ENCODE measurements at regions not wholly inside any gene's neighbourhood (a gene's known extent, or its start where the extent isn't known, plus 50 kb on each side); places are given as distances from the start of the nearest gene placed in this dataset.

DNA sequence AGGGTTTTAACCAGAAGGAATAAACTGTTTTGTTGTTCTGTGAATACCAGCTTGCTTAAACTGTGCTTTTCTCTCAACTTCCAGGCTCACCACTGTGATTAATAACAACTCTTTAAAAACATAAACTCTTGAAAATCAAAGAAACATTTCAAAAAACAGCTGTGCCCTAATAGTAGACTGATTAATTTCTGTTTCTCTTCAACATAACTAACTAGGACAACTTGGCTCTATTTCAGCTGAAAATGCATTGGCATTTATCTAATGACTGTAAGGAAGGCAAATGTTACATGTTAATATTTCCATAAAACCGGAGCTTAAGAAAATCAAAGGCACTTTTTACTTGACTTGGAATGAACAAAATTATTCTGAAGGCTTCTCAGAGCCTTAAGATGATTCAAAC is 656.1 kb upstream of the NEGR1 start (continued):
- TF ChIP-seq, protein P1, sequence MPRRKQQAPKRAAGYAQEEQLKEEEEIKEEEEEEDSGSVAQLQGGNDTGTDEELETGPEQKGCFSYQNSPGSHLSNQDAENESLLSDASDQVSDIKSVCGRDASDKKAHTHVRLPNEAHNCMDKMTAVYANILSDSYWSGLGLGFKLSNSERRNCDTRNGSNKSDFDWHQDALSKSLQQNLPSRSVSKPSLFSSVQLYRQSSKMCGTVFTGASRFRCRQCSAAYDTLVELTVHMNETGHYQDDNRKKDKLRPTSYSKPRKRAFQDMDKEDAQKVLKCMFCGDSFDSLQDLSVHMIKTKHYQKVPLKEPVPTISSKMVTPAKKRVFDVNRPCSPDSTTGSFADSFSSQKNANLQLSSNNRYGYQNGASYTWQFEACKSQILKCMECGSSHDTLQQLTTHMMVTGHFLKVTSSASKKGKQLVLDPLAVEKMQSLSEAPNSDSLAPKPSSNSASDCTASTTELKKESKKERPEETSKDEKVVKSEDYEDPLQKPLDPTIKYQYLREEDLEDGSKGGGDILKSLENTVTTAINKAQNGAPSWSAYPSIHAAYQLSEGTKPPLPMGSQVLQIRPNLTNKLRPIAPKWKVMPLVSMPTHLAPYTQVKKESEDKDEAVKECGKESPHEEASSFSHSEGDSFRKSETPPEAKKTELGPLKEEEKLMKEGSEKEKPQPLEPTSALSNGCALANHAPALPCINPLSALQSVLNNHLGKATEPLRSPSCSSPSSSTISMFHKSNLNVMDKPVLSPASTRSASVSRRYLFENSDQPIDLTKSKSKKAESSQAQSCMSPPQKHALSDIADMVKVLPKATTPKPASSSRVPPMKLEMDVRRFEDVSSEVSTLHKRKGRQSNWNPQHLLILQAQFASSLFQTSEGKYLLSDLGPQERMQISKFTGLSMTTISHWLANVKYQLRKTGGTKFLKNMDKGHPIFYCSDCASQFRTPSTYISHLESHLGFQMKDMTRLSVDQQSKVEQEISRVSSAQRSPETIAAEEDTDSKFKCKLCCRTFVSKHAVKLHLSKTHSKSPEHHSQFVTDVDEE (CRISPR knock-in tag; IDR thresholded peaks at IDR 0.05) = peak; percentile 75; the same call in 1 of the 2 replicates
- TF ChIP-seq TOX (CRISPR knock-in tag; IDR thresholded peaks at IDR 0.05; ENCODE audit: borderline replicate concordance) (peak; percentile 85; the same call in 1 of the 2 replicates), CSDC2 (CRISPR knock-in tag; IDR thresholded peaks at IDR 0.05) (no peak), GLIS3 (CRISPR knock-in tag; IDR thresholded peaks at IDR 0.05) (no peak), ZNF565 (CRISPR knock-in tag; conservative IDR thresholded peaks at IDR 0.05; ENCODE audit: low read depth) (no peak), ARNTL (CRISPR knock-in tag; IDR thresholded peaks at IDR 0.05; ENCODE audit: borderline replicate concordance, low read depth) (no peak), TCF4 (CRISPR knock-in tag; IDR thresholded peaks at IDR 0.05; ENCODE audit: borderline replicate concordance) (peak; percentile 78)
- TF ChIP-seq, protein P2, sequence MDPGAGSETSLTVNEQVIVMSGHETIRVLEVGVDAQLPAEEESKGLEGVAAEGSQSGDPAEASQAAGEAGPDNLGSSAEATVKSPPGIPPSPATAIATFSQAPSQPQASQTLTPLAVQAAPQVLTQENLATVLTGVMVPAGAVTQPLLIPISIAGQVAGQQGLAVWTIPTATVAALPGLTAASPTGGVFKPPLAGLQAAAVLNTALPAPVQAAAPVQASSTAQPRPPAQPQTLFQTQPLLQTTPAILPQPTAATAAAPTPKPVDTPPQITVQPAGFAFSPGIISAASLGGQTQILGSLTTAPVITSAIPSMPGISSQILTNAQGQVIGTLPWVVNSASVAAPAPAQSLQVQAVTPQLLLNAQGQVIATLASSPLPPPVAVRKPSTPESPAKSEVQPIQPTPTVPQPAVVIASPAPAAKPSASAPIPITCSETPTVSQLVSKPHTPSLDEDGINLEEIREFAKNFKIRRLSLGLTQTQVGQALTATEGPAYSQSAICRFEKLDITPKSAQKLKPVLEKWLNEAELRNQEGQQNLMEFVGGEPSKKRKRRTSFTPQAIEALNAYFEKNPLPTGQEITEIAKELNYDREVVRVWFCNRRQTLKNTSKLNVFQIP (CRISPR knock-in tag; IDR thresholded peaks at IDR 0.05; ENCODE audit: borderline replicate concordance, low read depth) = no peak

DNA sequence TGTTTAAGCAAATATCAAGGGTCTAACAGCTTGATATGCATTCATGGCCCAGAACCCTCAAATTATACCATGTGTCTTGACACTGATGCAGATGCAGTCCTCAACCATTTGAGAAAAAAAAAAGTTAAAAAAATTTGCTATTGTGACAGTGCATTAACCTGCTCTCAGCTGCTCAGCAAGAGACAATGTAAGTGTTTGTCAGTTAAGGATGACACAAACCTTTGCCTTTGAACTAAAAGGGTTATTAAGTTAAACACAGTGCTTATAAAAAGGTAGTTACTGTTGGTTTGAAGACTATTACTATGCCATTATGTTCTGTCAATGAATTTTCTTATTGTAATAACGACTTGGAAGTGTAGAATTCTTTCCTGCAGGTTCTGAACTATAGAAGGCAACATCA is 655.6 kb upstream of the NEGR1 start:
- TF ChIP-seq, protein P3, sequence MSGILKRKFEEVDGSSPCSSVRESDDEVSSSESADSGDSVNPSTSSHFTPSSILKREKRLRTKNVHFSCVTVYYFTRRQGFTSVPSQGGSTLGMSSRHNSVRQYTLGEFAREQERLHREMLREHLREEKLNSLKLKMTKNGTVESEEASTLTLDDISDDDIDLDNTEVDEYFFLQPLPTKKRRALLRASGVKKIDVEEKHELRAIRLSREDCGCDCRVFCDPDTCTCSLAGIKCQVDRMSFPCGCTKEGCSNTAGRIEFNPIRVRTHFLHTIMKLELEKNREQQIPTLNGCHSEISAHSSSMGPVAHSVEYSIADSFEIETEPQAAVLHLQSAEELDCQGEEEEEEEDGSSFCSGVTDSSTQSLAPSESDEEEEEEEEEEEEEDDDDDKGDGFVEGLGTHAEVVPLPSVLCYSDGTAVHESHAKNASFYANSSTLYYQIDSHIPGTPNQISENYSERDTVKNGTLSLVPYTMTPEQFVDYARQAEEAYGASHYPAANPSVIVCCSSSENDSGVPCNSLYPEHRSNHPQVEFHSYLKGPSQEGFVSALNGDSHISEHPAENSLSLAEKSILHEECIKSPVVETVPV (CRISPR knock-in tag; IDR thresholded peaks at IDR 0.05) = no peak
- TF ChIP-seq, protein P2 (CRISPR knock-in tag; IDR thresholded peaks at IDR 0.05; ENCODE audit: borderline replicate concordance, low read depth) = no peak
- TF ChIP-seq, protein P1 (CRISPR knock-in tag; IDR thresholded peaks at IDR 0.05) = no peak
- no peak for TF ChIP-seq ZFP30 (CRISPR knock-in tag; IDR thresholded peaks at IDR 0.05)
- TF ChIP-seq BACH2 (CRISPR knock-in tag; IDR thresholded peaks at IDR 0.05; ENCODE audit: borderline replicate concordance) = no peak
- no peak for TF ChIP-seq ZNF565 (CRISPR knock-in tag; conservative IDR thresholded peaks at IDR 0.05; ENCODE audit: low read depth)
- TF ChIP-seq ESRRG (CRISPR knock-in tag; IDR thresholded peaks at IDR 0.05) = no peak
- ATAC-seq = peak; percentile 46; the same call in 2 of the 3 replicates

DNA sequence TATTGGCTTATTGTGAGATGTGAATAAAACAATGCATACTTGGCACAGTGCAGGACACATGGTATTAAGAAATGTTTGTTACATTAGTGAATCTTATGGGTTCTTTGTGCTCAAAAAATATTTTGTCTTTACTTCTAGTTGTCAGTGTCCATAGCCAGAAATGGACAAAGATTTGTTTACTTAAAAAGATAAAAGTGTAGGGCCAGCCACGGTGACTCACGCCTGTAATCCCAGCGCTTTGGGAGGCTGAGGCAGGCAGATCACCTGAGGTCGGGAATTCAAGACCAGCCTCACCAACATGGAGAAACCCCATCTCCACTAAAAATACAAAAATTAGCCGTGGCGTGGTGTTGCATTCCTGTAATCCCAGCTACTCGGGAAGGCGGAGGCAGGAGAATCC is 654.6 kb upstream of the NEGR1 start:
- TF ChIP-seq ESRRG (CRISPR knock-in tag; IDR thresholded peaks at IDR 0.05) (no peak), ZNF565 (CRISPR knock-in tag; conservative IDR thresholded peaks at IDR 0.05; ENCODE audit: low read depth) (no peak), OSR1 (CRISPR knock-in tag; IDR thresholded peaks at IDR 0.05) (no peak), ISL1 (CRISPR knock-in tag; IDR thresholded peaks at IDR 0.05) (no peak)
- no peak for ATAC-seq

DNA sequence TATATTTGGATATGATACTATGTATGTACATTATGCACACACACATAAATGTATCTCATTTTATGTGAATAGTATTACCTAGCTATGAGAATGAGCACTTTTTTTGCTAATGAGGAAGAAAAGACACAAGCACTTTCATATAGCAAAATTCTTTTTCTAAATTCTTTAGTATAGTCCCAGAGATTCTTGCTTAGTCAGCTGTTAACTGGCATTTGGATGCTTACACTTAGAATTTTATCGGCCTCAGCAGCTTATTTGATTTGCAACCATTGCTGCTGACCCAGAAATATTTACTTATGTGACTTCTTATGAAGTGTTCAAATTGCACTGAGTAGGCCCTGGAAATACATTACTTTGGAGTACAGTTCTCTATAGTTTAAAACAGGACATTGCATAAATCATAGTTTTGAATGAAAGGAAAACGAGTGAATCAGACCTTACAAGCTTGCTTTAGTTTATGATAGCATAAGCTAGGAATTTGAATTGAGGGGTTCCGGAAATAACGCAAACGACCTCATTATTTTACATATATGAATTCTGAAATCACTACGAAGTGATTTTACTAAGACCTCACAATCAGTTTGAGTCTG is 653.9 kb upstream of the NEGR1 start:
- peak; percentile 37; the same call in 2 of the 3 replicates for ATAC-seq

More for the DNA sequence above, 653.9 kb upstream of the NEGR1 start:
- TF ChIP-seq, protein P1 (CRISPR knock-in tag; IDR thresholded peaks at IDR 0.05) = no peak
- no peak for TF ChIP-seq TCF4 (CRISPR knock-in tag; IDR thresholded peaks at IDR 0.05; ENCODE audit: borderline replicate concordance)
- no peak for TF ChIP-seq PPARA (CRISPR knock-in tag; IDR thresholded peaks at IDR 0.05; ENCODE audit: borderline replicate concordance)
- TF ChIP-seq TOX (CRISPR knock-in tag; IDR thresholded peaks at IDR 0.05; ENCODE audit: borderline replicate concordance) = no peak
- TF ChIP-seq GLIS3 (CRISPR knock-in tag; IDR thresholded peaks at IDR 0.05) = no peak
- no peak for TF ChIP-seq ZNF70 (CRISPR knock-in tag; IDR thresholded peaks at IDR 0.05)
